H9 (cell line): ENCODE measurements at regions not wholly inside any gene's neighbourhood (a gene's known extent, or its start where the extent isn't known, plus 50 kb on each side); places are given as distances from the start of the nearest gene placed in this dataset.

Experiments
- DNase-seq: peaks from one replicate; pipeline ENCODE4 v3.0.0-alpha.2; 2017
- H2AFZ ChIP-seq: one replicate; pipeline ENCODE4 v1.6.1; 2013; ENCODE audit warnings: mild to moderate bottlenecking, low read length, control low read depth, moderate library complexity
- H2AK5ac ChIP-seq: 2 replicates; pipeline ENCODE4 v1.6.1; 2013; ENCODE audit warnings: low read length, control low read depth, mixed read lengths; ENCODE audit not compliant: insufficient read length
- H2BK120ac ChIP-seq: one replicate; pipeline ENCODE4 v1.6.1; 2013; ENCODE audit warnings: low read depth, mild to moderate bottlenecking, low read length, control low read depth, inconsistent platforms; ENCODE audit not compliant: poor library complexity, severe bottlenecking
- H2BK12ac ChIP-seq: 2 replicates; pipeline ENCODE4 v1.6.1; 2013; ENCODE audit warnings: low read length, control low read depth, mixed read lengths, low read depth; ENCODE audit not compliant: insufficient read length
- H2BK15ac ChIP-seq: 2 replicates; pipeline ENCODE4 v1.6.1; 2013; ENCODE audit warnings: low read depth, low read length, control low read depth
- H2BK20ac ChIP-seq: one replicate; pipeline ENCODE4 v1.6.1; 2013; ENCODE audit warnings: low read depth, mild to moderate bottlenecking, low read length, control low read depth, inconsistent platforms; ENCODE audit not compliant: poor library complexity, severe bottlenecking
- H2BK5ac ChIP-seq: 2 replicates; pipeline ENCODE4 v1.6.1; 2013; ENCODE audit warnings: low read length, control low read depth, mixed read lengths; ENCODE audit not compliant: insufficient read length
- H3K14ac ChIP-seq: 2 replicates; pipeline ENCODE4 v1.6.1; 2013; ENCODE audit warnings: low read length, control low read depth; ENCODE audit not compliant: insufficient read depth
- H3K18ac ChIP-seq: 2 replicates; pipeline ENCODE4 v1.6.1; 2013; ENCODE audit warnings: low read depth, mild to moderate bottlenecking, mixed read lengths, low read length, control low read depth; ENCODE audit not compliant: insufficient read length
- H3K23ac ChIP-seq: 2 replicates; pipeline ENCODE4 v1.6.1; 2013; ENCODE audit warnings: low read length, control low read depth, mixed read lengths, low read depth; ENCODE audit not compliant: insufficient read length
- H3K23me2 ChIP-seq: 2 replicates; pipeline ENCODE4 v1.6.1; 2013; ENCODE audit warnings: low read depth, mild to moderate bottlenecking, mixed read lengths, low read length, control low read depth; ENCODE audit not compliant: insufficient read length, poor library complexity, severe bottlenecking
- H3K27ac ChIP-seq: 2 replicates; pipeline ENCODE4 v1.5.1; 2013; ENCODE audit warnings: low read length, control low read depth, mixed read lengths, low read depth; ENCODE audit not compliant: insufficient read length
- H3K27me3 ChIP-seq: 2 replicates; pipeline ENCODE4 v1.6.1; 2013; ENCODE audit warnings: low read length, control low read depth, inconsistent platforms; ENCODE audit not compliant: insufficient read depth
- H3K4ac ChIP-seq: 2 replicates; pipeline ENCODE4 v1.6.1; 2013; ENCODE audit warnings: low read depth, mild to moderate bottlenecking, control low read depth, inconsistent platforms, low read length, moderate library complexity
- H3K4me1 ChIP-seq: 2 replicates; pipeline ENCODE4 v1.6.1; 2013; ENCODE audit warnings: low read length, control low read depth, inconsistent platforms; ENCODE audit not compliant: insufficient read depth
- H3K4me2 ChIP-seq: 2 replicates; pipeline ENCODE4 v1.6.1; 2013; ENCODE audit warnings: low read length, control low read depth, mixed read lengths; ENCODE audit not compliant: insufficient read length, insufficient read depth
- H3K56ac ChIP-seq: 2 replicates; pipeline ENCODE4 v1.6.1; 2013; ENCODE audit warnings: low read depth, mild to moderate bottlenecking, mixed read lengths, low read length, control low read depth; ENCODE audit not compliant: insufficient read length
- H3K79me1 ChIP-seq: 2 replicates; pipeline ENCODE4 v1.6.1; 2013; ENCODE audit warnings: low read depth, mild to moderate bottlenecking, moderate library complexity, low read length, control low read depth, inconsistent platforms; ENCODE audit not compliant: insufficient read depth, poor library complexity, severe bottlenecking
- H3K79me2 ChIP-seq: 2 replicates; pipeline ENCODE4 v1.6.1; 2013; ENCODE audit warnings: low read length, control low read depth, inconsistent platforms; ENCODE audit not compliant: insufficient read depth
- H3K9ac ChIP-seq: 2 replicates; pipeline ENCODE4 v1.6.1; 2013; ENCODE audit warnings: low read length, control low read depth, mixed read lengths; ENCODE audit not compliant: insufficient read length; ENCODE audit errors: extremely low read depth
- H3K9me3 ChIP-seq: one replicate; pipeline ENCODE4 v1.6.1; 2013; ENCODE audit warnings: low read depth, low read length, inconsistent platforms; ENCODE audit not compliant: control insufficient read depth
- H3T11ph ChIP-seq: one replicate; pipeline ENCODE4 v1.6.1; 2013; ENCODE audit warnings: mild to moderate bottlenecking, low read length, control low read depth, inconsistent platforms
- H4K20me1 ChIP-seq: one replicate; pipeline ENCODE4 v1.6.1; 2013; ENCODE audit not compliant: control insufficient read depth, insufficient read length, insufficient read depth
- H4K5ac ChIP-seq: 2 replicates; pipeline ENCODE4 v1.6.1; 2013; ENCODE audit warnings: low read depth, mild to moderate bottlenecking, mixed read lengths, low read length, control low read depth; ENCODE audit not compliant: insufficient read length
- H4K8ac ChIP-seq: replicated peaks from 2 replicates; pipeline ENCODE4 v1.6.1; 2013; ENCODE audit warnings: low read length, control low read depth, mixed read lengths, low read depth; ENCODE audit not compliant: insufficient read length
- H4K91ac ChIP-seq: 2 replicates; pipeline ENCODE4 v1.6.1; 2013; ENCODE audit warnings: low read depth, mild to moderate bottlenecking, moderate library complexity, mixed read lengths, low read length, control low read depth; ENCODE audit not compliant: insufficient read length
- H3K27ac Mint-ChIP-seq, 3 experiments: 2 replicates in 2 of 3; 3 replicates in 1 of 3; pipeline ENCODE4 v1.8.0; 2020 to 2021; ENCODE audit warnings: mixed read lengths in 3 of 3, mild to moderate bottlenecking in 1 of 3, moderate library complexity in 1 of 3
- H3K27me3 Mint-ChIP-seq: 2 replicates; pipeline ENCODE4 v1.8.0; 2021; ENCODE audit warnings: low read depth, mild to moderate bottlenecking, moderate library complexity, mixed read lengths
- H3K36me3 Mint-ChIP-seq, 3 experiments: 2 replicates in 2 of 3; 3 replicates in 1 of 3; pipeline ENCODE4 v1.8.0; 2020 to 2021; ENCODE audit warnings: low read depth in 3 of 3, mixed read lengths in 3 of 3; ENCODE audit not compliant: insufficient read depth in 1 of 3
- H3K4me1 Mint-ChIP-seq, 2 experiments: 2 replicates each; pipeline ENCODE4 v1.8.0; 2020; ENCODE audit warnings: mixed read lengths in 2 of 2
- H3K4me3 Mint-ChIP-seq, 2 experiments: 2 replicates in 1 of 2; 3 replicates in 1 of 2; pipeline ENCODE4 v1.8.0; 2020 to 2021; ENCODE audit warnings: mild to moderate bottlenecking in 2 of 2, mixed read lengths in 2 of 2, moderate library complexity in 1 of 2
- H3K9me3 Mint-ChIP-seq, 2 experiments: 2 replicates in 1 of 2; 3 replicates in 1 of 2; pipeline ENCODE4 v1.8.0; 2020; ENCODE audit warnings: mild to moderate bottlenecking in 2 of 2, mixed read lengths in 2 of 2, moderate library complexity in 1 of 2
- WGBS: extraction: QIAGEN DNeasy Blood & Tissue Kit; methylation state at CpG from one replicate; pipeline ENCODE4 v1.1.7; 2013; ENCODE audit warnings: missing lambda C conversion rate, low lambda C conversion rate, mixed read lengths; ENCODE audit not compliant: insufficient read length; ENCODE audit errors: extremely low coverage; 5-methylcytosine and 5-hydroxymethylcytosine counted together
- TF ChIP-seq, protein P1 (sequence below): fragments of 200-600 bp; sonication (generic); conservative IDR thresholded peaks from 3 replicates; pipeline ENCODE4 v1.8.0; 2021; ENCODE audit warnings: antibody characterized with exemption, mild to moderate bottlenecking

DNA sequence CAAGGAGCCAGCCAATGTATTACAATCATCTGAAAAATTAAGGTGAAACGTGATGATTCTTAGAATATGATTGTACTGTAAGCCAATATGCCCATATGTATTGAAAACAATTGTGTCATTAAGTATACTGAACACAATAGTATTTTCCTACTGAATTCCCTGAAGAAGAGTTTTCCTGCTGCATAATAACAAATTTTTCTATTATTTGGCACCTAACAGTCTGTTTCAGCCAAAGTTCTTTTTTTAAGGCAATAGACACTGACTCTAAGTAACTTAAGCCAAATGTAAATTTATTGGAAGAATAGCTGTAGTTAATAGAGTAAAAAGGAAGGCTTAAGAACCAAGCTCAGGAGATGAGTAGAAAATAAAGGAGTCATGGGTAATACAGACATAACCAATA is 220.6 kb downstream of the PPP4R3C start:
- DNase-seq, result no peak
- no peak overlapping the region for H2BK15ac ChIP-seq
- no peaks in the 10 kb centered on the region for H3K79me1 ChIP-seq
- no peak overlapping the region for H2BK12ac ChIP-seq
- peaks cover 15% of the 10 kb centered on the region for H3K9me3 ChIP-seq
- no peak overlapping the region for H3K18ac ChIP-seq
- no peaks in the 10 kb centered on the region for H3K79me2 ChIP-seq
- no peaks in the 10 kb centered on the region for H3K27me3 ChIP-seq
- no peak overlapping the region for H2BK5ac ChIP-seq
- no peak overlapping the region for H3K27ac ChIP-seq
- H3K23ac ChIP-seq, result no peak overlapping the region
- no CpG with 5 or more reads among the region's 1 CpG for WGBS
- H2BK20ac ChIP-seq, result no peak overlapping the region
- no peak overlapping the region for H3K14ac ChIP-seq
- no peaks in the 10 kb centered on the region for H4K20me1 ChIP-seq
- H3K23me2 ChIP-seq, result no peaks in the 10 kb centered on the region
- H3T11ph ChIP-seq, result no peak overlapping the region
- H2BK120ac ChIP-seq, result no peak overlapping the region
- TF ChIP-seq, protein P1, sequence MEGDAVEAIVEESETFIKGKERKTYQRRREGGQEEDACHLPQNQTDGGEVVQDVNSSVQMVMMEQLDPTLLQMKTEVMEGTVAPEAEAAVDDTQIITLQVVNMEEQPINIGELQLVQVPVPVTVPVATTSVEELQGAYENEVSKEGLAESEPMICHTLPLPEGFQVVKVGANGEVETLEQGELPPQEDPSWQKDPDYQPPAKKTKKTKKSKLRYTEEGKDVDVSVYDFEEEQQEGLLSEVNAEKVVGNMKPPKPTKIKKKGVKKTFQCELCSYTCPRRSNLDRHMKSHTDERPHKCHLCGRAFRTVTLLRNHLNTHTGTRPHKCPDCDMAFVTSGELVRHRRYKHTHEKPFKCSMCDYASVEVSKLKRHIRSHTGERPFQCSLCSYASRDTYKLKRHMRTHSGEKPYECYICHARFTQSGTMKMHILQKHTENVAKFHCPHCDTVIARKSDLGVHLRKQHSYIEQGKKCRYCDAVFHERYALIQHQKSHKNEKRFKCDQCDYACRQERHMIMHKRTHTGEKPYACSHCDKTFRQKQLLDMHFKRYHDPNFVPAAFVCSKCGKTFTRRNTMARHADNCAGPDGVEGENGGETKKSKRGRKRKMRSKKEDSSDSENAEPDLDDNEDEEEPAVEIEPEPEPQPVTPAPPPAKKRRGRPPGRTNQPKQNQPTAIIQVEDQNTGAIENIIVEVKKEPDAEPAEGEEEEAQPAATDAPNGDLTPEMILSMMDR, result no peak
- H3K4me1 ChIP-seq, result no peaks in the 10 kb centered on the region
- Mint-ChIP-seq H3K36me3 (peaks cover 14 to 24% (median 18%) of the 10 kb centered on the region in 3 experiments; a peak in 6 of 7 replicates), H3K9me3 (peaks cover 54 to 58% of the 10 kb centered on the region in 2 experiments), H3K4me3 (no peak overlapping the region), H3K27ac (no peak overlapping the region), H3K27me3 (no peaks in the 10 kb centered on the region), H3K4me1 (no peaks in the 10 kb centered on the region)
- no peak overlapping the region for H3K56ac ChIP-seq
- no peak overlapping the region for H4K91ac ChIP-seq
- H4K5ac ChIP-seq, result no peak overlapping the region
- no peak overlapping the region for H3K4me2 ChIP-seq
- H2AK5ac ChIP-seq, result no peak overlapping the region
- no peak overlapping the region for H2AFZ ChIP-seq
- H4K8ac ChIP-seq, result no peak overlapping the region
- H3K4ac ChIP-seq, result no peak overlapping the region
- H3K9ac ChIP-seq, result no peak overlapping the region
